GM18907 (cell line): ENCODE measurements at regions not wholly inside any gene's neighbourhood (a gene's known extent, or its start where the extent isn't known, plus 50 kb on each side); places are given as distances from the start of the nearest gene placed in this dataset.

ENCODE experiments used
- ATAC-seq: cut with Tn5 transposase; IDR thresholded peaks from one replicate; pipeline ENCODE4 v1.9.1; 2021; ENCODE audit warnings: mild to moderate bottlenecking, moderate library complexity; ENCODE audit not compliant: unreplicated experiment

DNA sequence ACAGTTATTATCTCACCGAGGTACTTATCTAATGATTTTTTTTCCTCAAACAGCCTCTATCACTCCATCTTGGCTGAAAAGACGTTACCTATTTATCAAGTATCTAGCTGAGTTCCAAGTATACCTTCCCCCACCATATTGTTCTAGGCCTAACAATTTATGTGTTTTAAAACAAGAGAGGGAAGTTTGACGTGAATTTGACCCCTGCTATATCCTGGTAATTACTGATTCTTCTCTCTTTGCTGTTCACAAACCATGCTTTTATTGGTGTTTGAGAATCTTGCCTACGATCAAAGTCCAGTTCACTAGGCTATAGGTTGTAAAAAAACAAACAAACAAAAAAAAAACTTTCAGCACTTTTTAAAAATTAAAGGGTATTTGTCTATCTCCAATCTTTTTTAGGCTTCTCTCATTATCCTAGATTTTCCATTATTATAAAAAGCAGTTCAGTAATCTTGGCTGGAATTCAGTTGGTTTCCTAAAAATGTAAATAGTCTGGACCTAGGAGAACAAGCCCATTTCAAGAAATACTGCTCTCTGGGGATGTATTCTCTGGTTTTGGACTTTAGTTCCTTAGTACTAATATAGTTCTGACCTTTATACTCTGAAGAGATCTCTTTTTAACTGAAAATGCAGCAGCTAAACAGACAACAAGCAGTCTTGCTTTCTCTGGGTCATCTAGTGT lies 505.4 kb downstream of the CPS1 start:
- ATAC-seq = no peak

GRCh38 chr2:211062297-211062612 lies 505.9 kb downstream of the CPS1 start:
- ATAC-seq = no peak

- peak; percentile 45 for ATAC-seq
Observed at GRCh38 chr2:211067029-211067428, 510.6 kb downstream of the CPS1 start.

DNA sequence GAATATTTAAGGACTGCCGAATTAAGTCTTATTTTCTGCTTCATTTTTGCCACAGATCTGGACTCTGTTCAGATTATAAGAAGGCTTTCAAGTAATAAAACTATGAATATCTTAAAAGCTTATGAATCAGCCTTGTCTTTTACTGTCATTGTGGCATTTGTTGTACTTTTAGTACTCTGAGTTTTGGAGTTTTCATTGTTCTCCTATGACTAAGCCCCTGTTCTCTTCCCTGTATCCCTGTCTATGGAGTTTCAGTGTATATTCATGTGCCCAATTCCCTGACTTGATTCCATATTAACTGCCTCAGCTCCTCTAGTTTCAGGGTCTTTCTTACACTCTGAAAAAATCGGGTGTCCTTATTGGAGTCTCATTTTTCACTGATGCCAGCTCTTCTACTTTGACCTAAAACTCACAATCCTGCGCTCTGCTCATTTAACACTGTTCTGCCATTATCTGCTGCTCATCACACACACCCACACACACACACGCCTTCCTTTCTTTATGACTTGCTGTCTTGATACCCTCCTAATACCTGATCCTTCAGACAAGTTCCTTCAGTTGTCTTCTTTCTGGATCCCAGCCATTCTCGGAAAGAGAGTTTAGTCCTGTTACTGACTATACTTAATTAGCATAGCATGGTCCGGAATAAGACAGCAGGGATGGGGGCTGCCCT lies 511.8 kb downstream of the CPS1 start:
- ATAC-seq = no peak

DNA sequence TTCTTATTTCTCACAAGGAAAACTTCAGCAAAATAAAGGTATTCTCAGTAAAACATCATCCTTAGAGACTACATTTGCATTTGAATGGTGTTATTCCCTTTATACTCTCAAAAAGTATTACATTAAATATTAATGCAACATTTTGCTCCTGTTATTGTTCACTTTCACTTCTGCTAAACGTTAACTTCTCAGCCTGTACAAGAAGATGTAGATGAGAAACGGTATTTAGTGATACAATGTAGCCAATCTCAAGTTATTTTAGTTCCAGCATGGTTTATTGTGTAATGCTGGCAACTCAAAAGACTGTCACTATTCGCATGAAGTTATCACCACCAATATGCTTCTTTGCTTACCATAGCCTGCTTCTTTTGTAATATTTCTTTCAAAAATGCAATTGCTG lies 514.1 kb downstream of the CPS1 start:
- peak; percentile 78 for ATAC-seq

DNA sequence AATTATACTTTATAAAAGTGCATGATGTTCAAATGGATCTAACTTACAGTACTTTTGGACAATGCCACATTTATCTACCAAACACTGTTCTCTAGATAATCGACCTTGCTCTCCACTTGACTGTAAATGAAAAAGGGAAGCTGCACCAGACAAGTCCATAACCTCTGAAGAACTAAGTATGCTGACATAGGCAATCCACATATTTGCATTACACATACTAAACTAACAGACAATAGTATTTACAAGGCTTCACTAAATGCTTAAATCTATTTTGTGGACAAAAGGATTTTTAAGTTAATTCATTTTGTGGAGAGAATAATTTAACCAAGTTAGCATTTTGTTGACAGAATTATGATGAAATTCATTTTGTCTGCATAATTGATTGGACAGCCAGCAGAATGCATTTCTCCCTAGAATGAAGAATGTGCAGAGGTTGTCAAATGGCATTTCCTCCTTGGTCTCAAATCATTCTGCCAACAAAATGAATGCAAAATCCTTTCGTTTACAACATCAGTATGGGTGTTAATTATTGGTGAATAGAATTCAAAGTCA lies 520.9 kb downstream of the CPS1 start:
- no peak for ATAC-seq

DNA sequence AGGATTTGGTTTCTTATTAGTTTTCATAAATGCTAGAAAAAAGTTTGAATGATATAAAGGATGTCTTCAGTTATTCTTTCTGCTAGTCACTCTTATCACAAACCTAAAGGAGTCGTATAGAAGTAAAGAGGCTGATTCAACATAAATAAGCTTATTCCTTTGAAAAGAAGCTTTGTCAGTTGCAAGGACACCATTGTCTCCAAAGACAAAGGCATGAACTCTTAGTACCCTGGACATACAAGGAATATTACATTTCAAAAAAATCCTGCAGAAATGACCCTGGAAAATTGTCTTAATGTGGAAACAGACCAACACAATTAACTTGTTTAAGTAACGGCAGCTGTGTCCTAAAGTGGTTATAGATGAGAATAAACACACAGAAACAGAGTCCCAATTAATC lies 528.0 kb downstream of the CPS1 start:
- ATAC-seq = no peak

GRCh38 chr2:211085056-211085680 lies 528.8 kb downstream of the CPS1 start:
- no peak for ATAC-seq

GRCh38 chr2:211086049-211086448 lies 529.6 kb downstream of the CPS1 start:
- no peak for ATAC-seq

GRCh38 chr2:211089127-211089526 lies 532.7 kb downstream of the CPS1 start:
- ATAC-seq = no peak

DNA sequence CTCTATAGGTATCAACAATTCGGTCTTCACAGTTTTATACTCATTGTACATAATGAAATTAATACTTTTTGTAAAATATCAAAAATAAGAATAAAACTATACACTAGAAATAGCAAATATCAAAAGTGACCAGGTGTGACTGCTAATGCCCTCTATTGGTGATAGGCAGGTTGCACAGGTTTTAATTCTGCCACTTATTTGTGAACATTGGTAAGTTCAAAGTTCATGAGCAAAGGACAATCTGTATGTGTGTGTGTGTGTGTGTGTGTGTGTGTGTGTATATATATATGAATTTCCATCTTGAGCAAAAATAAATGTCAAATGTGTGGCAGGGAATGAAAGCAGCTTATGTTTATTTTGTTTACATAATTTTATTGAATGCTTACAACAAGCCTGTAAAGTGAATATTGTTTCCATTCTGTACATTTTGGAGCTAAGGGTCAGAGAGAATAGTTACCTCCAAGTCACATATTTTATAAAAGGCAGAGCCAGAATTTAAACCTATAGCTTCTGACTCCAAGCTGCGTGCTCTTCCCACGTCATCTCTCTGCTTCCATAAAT lies 537.4 kb downstream of the CPS1 start:
- ATAC-seq = peak; percentile 68

- no peak for ATAC-seq
Observed at GRCh38 chr2:211103989-211104388, 547.6 kb downstream of the CPS1 start.

DNA sequence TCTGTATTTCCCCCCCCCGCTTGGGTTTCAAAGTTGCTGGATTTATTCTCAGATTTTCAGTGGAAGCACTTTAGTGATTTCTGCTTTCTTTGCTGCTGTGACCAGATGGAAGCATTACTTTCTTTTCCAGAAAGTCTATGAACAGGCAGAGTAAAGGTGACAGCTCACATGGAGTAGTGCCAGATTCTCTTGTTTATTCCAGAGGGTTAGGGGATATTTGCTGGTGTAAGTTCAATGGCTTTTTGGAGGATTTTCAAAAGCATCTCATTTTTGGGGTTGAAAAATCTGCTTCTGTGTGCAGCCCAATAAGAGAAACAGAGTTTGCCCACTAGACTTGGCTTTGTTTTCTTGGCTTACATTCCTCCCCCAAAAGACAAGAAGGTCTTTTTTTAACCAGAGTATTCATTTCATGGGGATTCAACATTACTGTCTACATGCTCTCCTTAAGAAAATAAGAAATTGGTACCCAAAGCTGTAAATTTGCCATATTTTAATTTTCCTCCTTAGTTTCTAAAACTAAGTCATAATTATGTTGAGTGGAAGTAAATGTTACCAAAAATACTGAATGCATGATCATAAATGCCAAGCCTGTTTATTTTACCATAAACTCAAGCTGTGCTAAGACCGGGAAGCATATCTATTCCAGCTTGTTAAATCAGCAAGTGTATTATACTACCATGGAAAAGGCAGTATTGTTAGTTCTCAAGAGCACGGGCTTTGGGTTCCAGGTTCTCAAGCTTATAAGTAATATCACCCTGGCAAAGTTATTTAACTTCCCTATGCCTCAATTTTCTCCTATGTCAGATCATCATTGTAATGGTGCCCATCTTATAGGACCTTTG lies 557.2 kb downstream of the CPS1 start:
- ATAC-seq = no peak

DNA sequence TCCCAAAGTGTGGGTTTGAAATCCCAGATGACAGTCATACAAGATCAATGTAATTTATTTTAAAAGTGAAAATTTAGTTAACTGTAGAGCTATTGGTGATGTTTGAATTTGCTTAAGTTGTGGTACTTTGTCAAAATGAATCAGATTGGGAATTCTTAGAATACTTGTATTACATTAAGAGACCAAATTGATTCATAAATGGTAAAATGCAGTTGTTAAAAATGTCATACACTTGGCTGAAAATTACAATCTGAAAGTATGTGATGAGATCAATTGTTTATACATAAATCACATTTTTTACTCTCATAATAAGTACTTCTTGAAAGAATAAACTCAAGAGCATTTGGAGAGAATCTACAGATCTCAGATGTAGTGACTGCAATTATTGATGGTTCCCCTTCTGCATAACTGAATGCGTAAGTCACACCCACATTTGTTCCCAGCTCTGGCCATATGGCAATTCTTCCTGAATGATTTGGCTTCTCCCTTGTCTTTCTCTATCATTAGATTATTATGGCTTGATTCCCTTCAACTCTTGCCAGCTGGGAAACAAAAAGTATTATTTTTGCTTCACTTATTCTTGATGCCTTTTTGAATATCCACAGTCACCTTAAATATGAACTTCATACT lies 558.5 kb downstream of the CPS1 start:
- ATAC-seq = no peak

- ATAC-seq = no peak
Observed at GRCh38 chr2:211117026-211117425, 560.6 kb downstream of the CPS1 start.

DNA sequence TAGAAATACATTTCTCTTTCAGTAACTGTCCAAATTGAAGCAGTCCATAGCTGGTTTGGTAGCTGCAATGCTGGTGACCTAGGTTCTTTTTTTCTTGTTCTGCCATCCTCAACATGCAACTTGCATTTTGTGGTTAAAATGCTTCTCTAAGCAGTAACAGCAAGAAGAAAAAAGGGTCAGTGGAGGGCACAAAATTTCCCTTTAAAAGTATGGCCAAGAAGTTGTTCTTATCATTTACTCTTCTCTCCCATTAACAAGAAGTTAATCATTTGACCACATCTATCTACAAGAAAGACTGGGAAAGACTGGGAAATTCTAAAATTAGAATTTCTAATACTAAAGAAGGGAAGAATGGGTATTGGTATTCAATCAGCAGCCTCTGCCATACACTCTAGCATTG lies 569.9 kb downstream of the CPS1 start:
- no peak for ATAC-seq

- no peak for ATAC-seq
Observed at GRCh38 chr2:211127501-211127900, 571.1 kb downstream of the CPS1 start.

GRCh38 chr2:211128287-211128686 lies 571.9 kb downstream of the CPS1 start:
- no peak for ATAC-seq

DNA sequence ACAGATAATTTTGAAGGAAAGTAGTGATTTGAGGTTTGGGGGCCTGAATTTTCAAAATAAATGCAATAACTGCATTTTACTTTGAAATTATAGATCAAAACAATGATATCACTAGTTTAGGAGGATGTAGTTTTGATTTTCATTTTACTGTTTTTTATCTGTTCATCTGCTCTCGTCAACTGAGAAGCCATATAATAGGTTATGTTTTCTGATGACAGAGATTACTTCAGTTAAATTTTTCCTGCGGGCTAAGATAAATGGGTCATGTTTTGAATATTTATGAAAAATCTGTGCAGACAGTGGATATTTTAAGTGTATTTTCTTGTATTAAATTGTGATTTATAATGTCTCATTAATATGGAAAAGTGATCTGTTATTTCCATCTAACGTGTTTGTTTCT lies 573.4 kb downstream of the CPS1 start:
- no peak for ATAC-seq

- no peak for ATAC-seq
Observed at GRCh38 chr2:211132046-211132445, 575.6 kb downstream of the CPS1 start.
